ENCODE measurements at regions not wholly inside any gene's neighbourhood (a gene's known extent, or its start where the extent isn't known, plus 50 kb on each side); places are given as distances from the start of the nearest gene placed in this dataset.

DNA sequence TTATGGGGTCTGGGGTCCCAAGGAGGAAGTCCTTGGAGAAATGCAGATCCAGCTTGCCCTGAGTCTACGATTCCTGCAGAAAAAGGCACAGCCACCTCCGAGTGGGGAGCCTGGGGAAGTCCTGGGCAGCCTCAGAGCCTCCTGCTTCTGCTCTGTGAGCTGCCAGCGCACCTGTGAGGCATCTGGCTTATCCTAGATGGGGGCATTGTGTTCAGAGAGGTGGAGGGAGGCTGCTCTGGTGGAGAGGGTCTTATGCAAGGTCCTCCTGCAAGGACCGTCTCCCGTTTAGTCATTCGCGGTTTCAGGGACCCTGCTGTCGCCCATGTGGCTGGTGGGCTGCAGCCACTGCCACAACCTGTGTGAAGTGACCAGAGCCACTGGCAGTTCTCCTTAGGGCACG lies 53.0 kb upstream of the PRMT8 start:
- TF ChIP-seq, protein P1, sequence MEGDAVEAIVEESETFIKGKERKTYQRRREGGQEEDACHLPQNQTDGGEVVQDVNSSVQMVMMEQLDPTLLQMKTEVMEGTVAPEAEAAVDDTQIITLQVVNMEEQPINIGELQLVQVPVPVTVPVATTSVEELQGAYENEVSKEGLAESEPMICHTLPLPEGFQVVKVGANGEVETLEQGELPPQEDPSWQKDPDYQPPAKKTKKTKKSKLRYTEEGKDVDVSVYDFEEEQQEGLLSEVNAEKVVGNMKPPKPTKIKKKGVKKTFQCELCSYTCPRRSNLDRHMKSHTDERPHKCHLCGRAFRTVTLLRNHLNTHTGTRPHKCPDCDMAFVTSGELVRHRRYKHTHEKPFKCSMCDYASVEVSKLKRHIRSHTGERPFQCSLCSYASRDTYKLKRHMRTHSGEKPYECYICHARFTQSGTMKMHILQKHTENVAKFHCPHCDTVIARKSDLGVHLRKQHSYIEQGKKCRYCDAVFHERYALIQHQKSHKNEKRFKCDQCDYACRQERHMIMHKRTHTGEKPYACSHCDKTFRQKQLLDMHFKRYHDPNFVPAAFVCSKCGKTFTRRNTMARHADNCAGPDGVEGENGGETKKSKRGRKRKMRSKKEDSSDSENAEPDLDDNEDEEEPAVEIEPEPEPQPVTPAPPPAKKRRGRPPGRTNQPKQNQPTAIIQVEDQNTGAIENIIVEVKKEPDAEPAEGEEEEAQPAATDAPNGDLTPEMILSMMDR (IDR thresholded peaks at IDR 0.05; ENCODE audit: low read depth, low read length): no peak
- TF ChIP-seq POLR2A (IDR thresholded peaks at IDR 0.05; ENCODE audit: extremely low read depth, insufficient read length) (no peak), MYC (IDR thresholded peaks at IDR 0.05; ENCODE audit: low read depth, low read length) (no peak)
- TF ChIP-seq, protein P2, sequence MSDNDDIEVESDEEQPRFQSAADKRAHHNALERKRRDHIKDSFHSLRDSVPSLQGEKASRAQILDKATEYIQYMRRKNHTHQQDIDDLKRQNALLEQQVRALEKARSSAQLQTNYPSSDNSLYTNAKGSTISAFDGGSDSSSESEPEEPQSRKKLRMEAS (IDR thresholded peaks at IDR 0.05; ENCODE audit: low read depth, low read length): no peak

Measured in NB4 (cell line).